H9 (cell line): ENCODE measurements at regions not wholly inside any gene's neighbourhood (a gene's known extent, or its start where the extent isn't known, plus 50 kb on each side); places are given as distances from the start of the nearest gene placed in this dataset.

Experiments used
- DNase-seq: peaks from one replicate; pipeline ENCODE4 v3.0.0-alpha.2; 2017
- H2AFZ ChIP-seq: one replicate; pipeline ENCODE4 v1.6.1; 2013; ENCODE audit warnings: mild to moderate bottlenecking, low read length, control low read depth, moderate library complexity
- H2AK5ac ChIP-seq: 2 replicates; pipeline ENCODE4 v1.6.1; 2013; ENCODE audit warnings: low read length, control low read depth, mixed read lengths; ENCODE audit not compliant: insufficient read length
- H2BK120ac ChIP-seq: one replicate; pipeline ENCODE4 v1.6.1; 2013; ENCODE audit warnings: low read depth, mild to moderate bottlenecking, low read length, control low read depth, inconsistent platforms; ENCODE audit not compliant: poor library complexity, severe bottlenecking
- H2BK12ac ChIP-seq: 2 replicates; pipeline ENCODE4 v1.6.1; 2013; ENCODE audit warnings: low read length, control low read depth, mixed read lengths, low read depth; ENCODE audit not compliant: insufficient read length
- H2BK15ac ChIP-seq: 2 replicates; pipeline ENCODE4 v1.6.1; 2013; ENCODE audit warnings: low read depth, low read length, control low read depth
- H2BK20ac ChIP-seq: one replicate; pipeline ENCODE4 v1.6.1; 2013; ENCODE audit warnings: low read depth, mild to moderate bottlenecking, low read length, control low read depth, inconsistent platforms; ENCODE audit not compliant: poor library complexity, severe bottlenecking
- H2BK5ac ChIP-seq: 2 replicates; pipeline ENCODE4 v1.6.1; 2013; ENCODE audit warnings: low read length, control low read depth, mixed read lengths; ENCODE audit not compliant: insufficient read length
- H3K14ac ChIP-seq: 2 replicates; pipeline ENCODE4 v1.6.1; 2013; ENCODE audit warnings: low read length, control low read depth; ENCODE audit not compliant: insufficient read depth
- H3K18ac ChIP-seq: 2 replicates; pipeline ENCODE4 v1.6.1; 2013; ENCODE audit warnings: low read depth, mild to moderate bottlenecking, mixed read lengths, low read length, control low read depth; ENCODE audit not compliant: insufficient read length
- H3K23ac ChIP-seq: 2 replicates; pipeline ENCODE4 v1.6.1; 2013; ENCODE audit warnings: low read length, control low read depth, mixed read lengths, low read depth; ENCODE audit not compliant: insufficient read length
- H3K23me2 ChIP-seq: 2 replicates; pipeline ENCODE4 v1.6.1; 2013; ENCODE audit warnings: low read depth, mild to moderate bottlenecking, mixed read lengths, low read length, control low read depth; ENCODE audit not compliant: insufficient read length, poor library complexity, severe bottlenecking
- H3K27ac ChIP-seq: 2 replicates; pipeline ENCODE4 v1.5.1; 2013; ENCODE audit warnings: low read length, control low read depth, mixed read lengths, low read depth; ENCODE audit not compliant: insufficient read length
- H3K27me3 ChIP-seq: 2 replicates; pipeline ENCODE4 v1.6.1; 2013; ENCODE audit warnings: low read length, control low read depth, inconsistent platforms; ENCODE audit not compliant: insufficient read depth
- H3K4ac ChIP-seq: 2 replicates; pipeline ENCODE4 v1.6.1; 2013; ENCODE audit warnings: low read depth, mild to moderate bottlenecking, control low read depth, inconsistent platforms, low read length, moderate library complexity
- H3K4me1 ChIP-seq: 2 replicates; pipeline ENCODE4 v1.6.1; 2013; ENCODE audit warnings: low read length, control low read depth, inconsistent platforms; ENCODE audit not compliant: insufficient read depth
- H3K4me2 ChIP-seq: 2 replicates; pipeline ENCODE4 v1.6.1; 2013; ENCODE audit warnings: low read length, control low read depth, mixed read lengths; ENCODE audit not compliant: insufficient read length, insufficient read depth
- H3K56ac ChIP-seq: 2 replicates; pipeline ENCODE4 v1.6.1; 2013; ENCODE audit warnings: low read depth, mild to moderate bottlenecking, mixed read lengths, low read length, control low read depth; ENCODE audit not compliant: insufficient read length
- H3K79me1 ChIP-seq: 2 replicates; pipeline ENCODE4 v1.6.1; 2013; ENCODE audit warnings: low read depth, mild to moderate bottlenecking, moderate library complexity, low read length, control low read depth, inconsistent platforms; ENCODE audit not compliant: insufficient read depth, poor library complexity, severe bottlenecking
- H3K79me2 ChIP-seq: 2 replicates; pipeline ENCODE4 v1.6.1; 2013; ENCODE audit warnings: low read length, control low read depth, inconsistent platforms; ENCODE audit not compliant: insufficient read depth
- H3K9ac ChIP-seq: 2 replicates; pipeline ENCODE4 v1.6.1; 2013; ENCODE audit warnings: low read length, control low read depth, mixed read lengths; ENCODE audit not compliant: insufficient read length; ENCODE audit errors: extremely low read depth
- H3K9me3 ChIP-seq: one replicate; pipeline ENCODE4 v1.6.1; 2013; ENCODE audit warnings: low read depth, low read length, inconsistent platforms; ENCODE audit not compliant: control insufficient read depth
- H3T11ph ChIP-seq: one replicate; pipeline ENCODE4 v1.6.1; 2013; ENCODE audit warnings: mild to moderate bottlenecking, low read length, control low read depth, inconsistent platforms
- H4K20me1 ChIP-seq: one replicate; pipeline ENCODE4 v1.6.1; 2013; ENCODE audit not compliant: control insufficient read depth, insufficient read length, insufficient read depth
- H4K5ac ChIP-seq: 2 replicates; pipeline ENCODE4 v1.6.1; 2013; ENCODE audit warnings: low read depth, mild to moderate bottlenecking, mixed read lengths, low read length, control low read depth; ENCODE audit not compliant: insufficient read length
- H4K8ac ChIP-seq: replicated peaks from 2 replicates; pipeline ENCODE4 v1.6.1; 2013; ENCODE audit warnings: low read length, control low read depth, mixed read lengths, low read depth; ENCODE audit not compliant: insufficient read length
- H4K91ac ChIP-seq: 2 replicates; pipeline ENCODE4 v1.6.1; 2013; ENCODE audit warnings: low read depth, mild to moderate bottlenecking, moderate library complexity, mixed read lengths, low read length, control low read depth; ENCODE audit not compliant: insufficient read length
- H3K27ac Mint-ChIP-seq, 3 experiments: 2 replicates in 2 of 3; 3 replicates in 1 of 3; pipeline ENCODE4 v1.8.0; 2020 to 2021; ENCODE audit warnings: mixed read lengths in 3 of 3, mild to moderate bottlenecking in 1 of 3, moderate library complexity in 1 of 3
- H3K27me3 Mint-ChIP-seq: 2 replicates; pipeline ENCODE4 v1.8.0; 2021; ENCODE audit warnings: low read depth, mild to moderate bottlenecking, moderate library complexity, mixed read lengths
- H3K36me3 Mint-ChIP-seq, 3 experiments: 2 replicates in 2 of 3; 3 replicates in 1 of 3; pipeline ENCODE4 v1.8.0; 2020 to 2021; ENCODE audit warnings: low read depth in 3 of 3, mixed read lengths in 3 of 3; ENCODE audit not compliant: insufficient read depth in 1 of 3
- H3K4me1 Mint-ChIP-seq, 2 experiments: 2 replicates each; pipeline ENCODE4 v1.8.0; 2020; ENCODE audit warnings: mixed read lengths in 2 of 2
- H3K4me3 Mint-ChIP-seq, 2 experiments: 2 replicates in 1 of 2; 3 replicates in 1 of 2; pipeline ENCODE4 v1.8.0; 2020 to 2021; ENCODE audit warnings: mild to moderate bottlenecking in 2 of 2, mixed read lengths in 2 of 2, moderate library complexity in 1 of 2
- H3K9me3 Mint-ChIP-seq, 2 experiments: 2 replicates in 1 of 2; 3 replicates in 1 of 2; pipeline ENCODE4 v1.8.0; 2020; ENCODE audit warnings: mild to moderate bottlenecking in 2 of 2, mixed read lengths in 2 of 2, moderate library complexity in 1 of 2
- CTCF ChIP-seq: fragments of 200-600 bp; sonication (generic); conservative IDR thresholded peaks from 3 replicates; pipeline ENCODE4 v1.8.0; 2021; ENCODE audit warnings: antibody characterized with exemption, mild to moderate bottlenecking
- WGBS: extraction: QIAGEN DNeasy Blood & Tissue Kit; methylation state at CpG from one replicate; pipeline ENCODE4 v1.1.7; 2013; ENCODE audit warnings: missing lambda C conversion rate, low lambda C conversion rate, mixed read lengths; ENCODE audit not compliant: insufficient read length; ENCODE audit errors: extremely low coverage; 5-methylcytosine and 5-hydroxymethylcytosine counted together

GRCh38 chr7:46651070-46651469 is 730.0 kb upstream of the IGFBP3 start:
- no peaks in the 10 kb centered on the region; the same call in 1 of the 2 replicates for H3K27me3 Mint-ChIP-seq
- Histone ChIP-seq H3K23me2 (no peaks in the 10 kb centered on the region), H2AK5ac (no peak overlapping the region), H3K18ac (no peak overlapping the region), H3K4me1 (no peaks in the 10 kb centered on the region; the same call in 1 of the 2 replicates), H2AFZ (no peak overlapping the region), H2BK20ac (no peak overlapping the region), H3K9me3 (no peaks in the 10 kb centered on the region), H4K20me1 (no peaks in the 10 kb centered on the region), H3K56ac (no peak overlapping the region), H2BK12ac (no peak overlapping the region), H3K9ac (no peak overlapping the region), H4K5ac (no peak overlapping the region), H3K27ac (no peak overlapping the region), H4K8ac (no peak overlapping the region), H3K79me2 (no peaks in the 10 kb centered on the region), H3K4me2 (no peak overlapping the region), H2BK15ac (no peak overlapping the region), H3K23ac (no peak overlapping the region), H2BK5ac (no peak overlapping the region), H3K4ac (no peak overlapping the region), H3K14ac (no peak overlapping the region), H4K91ac (no peak overlapping the region), H3T11ph (no peak overlapping the region), H3K27me3 (no peaks in the 10 kb centered on the region), H2BK120ac (no peak overlapping the region), H3K79me1 (no peaks in the 10 kb centered on the region)
- H3K4me1 Mint-ChIP-seq, result peaks cover 4 to 6% of the 10 kb centered on the region in 2 experiments
- peaks cover 7 to 17% (median 8%) of the 10 kb centered on the region in 3 experiments for H3K36me3 Mint-ChIP-seq
- H3K4me3 Mint-ChIP-seq, result no peak overlapping the region
- DNase-seq, result no peak
- peaks cover 15 to 19% of the 10 kb centered on the region in 2 experiments for H3K9me3 Mint-ChIP-seq
- H3K27ac Mint-ChIP-seq, result no peak overlapping the region
- WGBS, result no CpG with 5 or more reads among the region's 2 CpGs
- no peak for TF ChIP-seq CTCF
